ENCODE measurements at regions not wholly inside any gene's neighbourhood (a gene's known extent, or its start where the extent isn't known, plus 50 kb on each side); places are given as distances from the start of the nearest gene placed in this dataset.

- TF ChIP-seq, protein P1, sequence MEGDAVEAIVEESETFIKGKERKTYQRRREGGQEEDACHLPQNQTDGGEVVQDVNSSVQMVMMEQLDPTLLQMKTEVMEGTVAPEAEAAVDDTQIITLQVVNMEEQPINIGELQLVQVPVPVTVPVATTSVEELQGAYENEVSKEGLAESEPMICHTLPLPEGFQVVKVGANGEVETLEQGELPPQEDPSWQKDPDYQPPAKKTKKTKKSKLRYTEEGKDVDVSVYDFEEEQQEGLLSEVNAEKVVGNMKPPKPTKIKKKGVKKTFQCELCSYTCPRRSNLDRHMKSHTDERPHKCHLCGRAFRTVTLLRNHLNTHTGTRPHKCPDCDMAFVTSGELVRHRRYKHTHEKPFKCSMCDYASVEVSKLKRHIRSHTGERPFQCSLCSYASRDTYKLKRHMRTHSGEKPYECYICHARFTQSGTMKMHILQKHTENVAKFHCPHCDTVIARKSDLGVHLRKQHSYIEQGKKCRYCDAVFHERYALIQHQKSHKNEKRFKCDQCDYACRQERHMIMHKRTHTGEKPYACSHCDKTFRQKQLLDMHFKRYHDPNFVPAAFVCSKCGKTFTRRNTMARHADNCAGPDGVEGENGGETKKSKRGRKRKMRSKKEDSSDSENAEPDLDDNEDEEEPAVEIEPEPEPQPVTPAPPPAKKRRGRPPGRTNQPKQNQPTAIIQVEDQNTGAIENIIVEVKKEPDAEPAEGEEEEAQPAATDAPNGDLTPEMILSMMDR (IDR thresholded peaks at IDR 0.05) = no peak
- no peak for TF ChIP-seq POLR2A (IDR thresholded peaks at IDR 0.05)
Observed at GRCh38 chr4:35975617-35976355, 268.5 kb downstream of the ARAP2 start.

Data from adrenal gland (tissue), 5 donors.